GM12872 (cell line): ENCODE measurements at regions not wholly inside any gene's neighbourhood (a gene's known extent, or its start where the extent isn't known, plus 50 kb on each side); places are given as distances from the start of the nearest gene placed in this dataset.

Source experiments
- CTCF ChIP-seq: IDR thresholded peaks from 3 replicates; pipeline ENCODE4 v1.5.1; 2011; ENCODE audit warnings: low read depth, mild to moderate bottlenecking, low read length, moderate library complexity; ENCODE audit not compliant: insufficient read depth

GRCh38 chr3:1002010-1002409 is 90.8 kb upstream of the CNTN6 start:
- no peak for TF ChIP-seq CTCF

GRCh38 chr3:1007866-1008265 is 85.0 kb upstream of the CNTN6 start:
- no peak for TF ChIP-seq CTCF

GRCh38 chr3:1010228-1010627 is 82.6 kb upstream of the CNTN6 start:
- no peak for TF ChIP-seq CTCF

GRCh38 chr3:1015826-1016225 is 77.0 kb upstream of the CNTN6 start:
- TF ChIP-seq CTCF, result no peak

GRCh38 chr3:1017870-1018269 is 75.0 kb upstream of the CNTN6 start:
- no peak for TF ChIP-seq CTCF

- TF ChIP-seq CTCF, result no peak
These were observed 73.7 kb upstream of the CNTN6 start for GRCh38 chr3:1019157-1019556.

GRCh38 chr3:1026395-1026794 is 66.4 kb upstream of the CNTN6 start:
- no peak for TF ChIP-seq CTCF
